Subcutaneous abdominal adipose tissue (tissue), 5 donors: ENCODE measurements at regions not wholly inside any gene's neighbourhood (a gene's known extent, or its start where the extent isn't known, plus 50 kb on each side); places are given as distances from the start of the nearest gene placed in this dataset.

Experiments used
- H3K27ac ChIP-seq: one replicate; pipeline ENCODE4 v1.7.0; 2013; ENCODE audit warnings: low read depth, mild to moderate bottlenecking, inconsistent platforms, low read length, moderate library complexity
- H3K27me3 ChIP-seq, 5 donors: one replicate each; pipeline ENCODE4 v1.7.0; 2013; ENCODE audit warnings: low read length in 5 of 5, inconsistent platforms in 1 of 5; ENCODE audit not compliant: control insufficient read depth in 5 of 5, insufficient read depth in 4 of 5
- H3K36me3 ChIP-seq, 5 donors: one replicate each; pipeline ENCODE4 v1.7.0; 2013; ENCODE audit warnings: low read length in 5 of 5; ENCODE audit not compliant: control insufficient read depth in 5 of 5, insufficient read depth in 5 of 5
- H3K4me1 ChIP-seq, 5 donors: one replicate each; pipeline ENCODE4 v1.7.0; 2013; ENCODE audit warnings: low read length in 5 of 5, mild to moderate bottlenecking in 3 of 5, moderate library complexity in 1 of 5; ENCODE audit not compliant: control insufficient read depth in 5 of 5, insufficient read depth in 5 of 5
- H3K4me3 ChIP-seq, 5 donors: one replicate each; pipeline ENCODE4 v1.7.0; 2013; ENCODE audit warnings: low read length in 5 of 5, low read depth in 1 of 5
- H3K9ac ChIP-seq, 5 donors: one replicate each; pipeline ENCODE4 v1.7.0; 2013; ENCODE audit warnings: low read length in 5 of 5, mild to moderate bottlenecking in 4 of 5, moderate library complexity in 3 of 5
- H3K9me3 ChIP-seq, 5 donors: one replicate each; pipeline ENCODE4 v1.7.0; 2013; ENCODE audit warnings: low read length in 5 of 5; ENCODE audit not compliant: control insufficient read depth in 5 of 5
- donor health status: healthy.
- donor health status: healthy.
- donor health status: healthy.
- donor health status: healthy.
- donor health status: healthy.

GRCh38 chr1:194080826-194081225, 894.4 kb upstream of the B3GALT2 start:
- Histone ChIP-seq H3K9ac (no peak overlapping the region), H3K36me3 (no peaks in the 10 kb centered on the region), H3K27ac (no peak overlapping the region), H3K4me3 (no peak overlapping the region), H3K9me3 (no peaks in the 10 kb centered on the region), H3K27me3 (no peaks in the 10 kb centered on the region), H3K4me1 (no peaks in the 10 kb centered on the region)

DNA sequence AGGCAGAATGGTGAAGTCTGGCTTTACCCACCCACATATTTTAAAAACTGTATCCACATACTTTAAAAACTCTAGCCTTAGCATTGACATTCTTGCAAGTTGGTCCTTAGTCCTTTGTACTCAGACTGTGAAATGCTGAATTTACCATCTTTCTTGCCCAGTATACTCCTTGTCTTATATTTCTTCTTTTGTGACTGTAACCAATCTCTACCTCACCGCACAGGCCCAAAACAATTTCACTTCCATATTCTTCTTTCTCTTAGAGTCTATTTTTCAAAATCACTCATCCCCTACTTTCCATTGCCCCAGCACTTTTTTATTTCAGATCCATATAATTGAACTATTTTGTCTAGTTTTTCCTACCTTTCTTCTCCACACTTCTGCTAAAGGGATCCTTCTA, 892.4 kb upstream of the B3GALT2 start:
- no peaks in the 10 kb centered on the region for H3K9me3 ChIP-seq
- no peak overlapping the region for H3K4me3 ChIP-seq
- H3K9ac ChIP-seq: no peak overlapping the region
- no peaks in the 10 kb centered on the region for H3K27me3 ChIP-seq
- no peaks in the 10 kb centered on the region for H3K36me3 ChIP-seq
- no peaks in the 10 kb centered on the region for H3K4me1 ChIP-seq
- H3K27ac ChIP-seq: no peak overlapping the region

- Histone ChIP-seq H3K27ac (no peak overlapping the region), H3K27me3 (no peaks in the 10 kb centered on the region), H3K9me3 (no peaks in the 10 kb centered on the region), H3K36me3 (no peaks in the 10 kb centered on the region), H3K4me3 (no peak overlapping the region), H3K9ac (no peak overlapping the region), H3K4me1 (no peaks in the 10 kb centered on the region)
These were observed 890.2 kb upstream of the B3GALT2 start for GRCh38 chr1:194076646-194077045.

GRCh38 chr1:194073833-194074232, 887.4 kb upstream of the B3GALT2 start:
- H3K9ac ChIP-seq: no peak overlapping the region
- peaks cover 0 to 9% (median 7%) of the 10 kb centered on the region in 5 donors for H3K4me1 ChIP-seq
- no peaks in the 10 kb centered on the region for H3K36me3 ChIP-seq
- H3K9me3 ChIP-seq: no peaks in the 10 kb centered on the region
- no peaks in the 10 kb centered on the region for H3K27me3 ChIP-seq
- no peak overlapping the region for H3K4me3 ChIP-seq
- H3K27ac ChIP-seq: no peak overlapping the region

DNA sequence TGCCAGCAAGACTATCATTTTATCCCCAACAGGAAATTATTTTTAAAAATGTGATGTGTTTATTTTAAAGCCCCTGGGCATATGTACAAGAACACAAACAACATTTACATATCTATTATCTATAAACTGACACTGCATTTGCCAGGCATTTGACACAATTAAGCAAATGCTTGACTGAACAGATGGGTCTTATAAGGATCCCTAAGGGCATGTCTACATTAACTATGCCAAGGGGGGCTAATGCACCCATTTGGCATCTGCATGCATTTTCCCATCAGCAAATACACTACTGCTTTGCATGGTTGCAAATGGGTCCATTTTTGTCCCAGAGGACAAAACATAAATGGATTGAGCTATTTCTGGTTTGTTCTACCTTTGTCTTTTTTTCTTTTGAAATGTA, 884.8 kb upstream of the B3GALT2 start:
- Histone ChIP-seq H3K9ac (no peak overlapping the region), H3K36me3 (no peaks in the 10 kb centered on the region), H3K27ac (no peak overlapping the region), H3K4me3 (no peak overlapping the region), H3K9me3 (no peaks in the 10 kb centered on the region), H3K27me3 (no peaks in the 10 kb centered on the region), H3K4me1 (peaks cover 0 to 14% (median 9%) of the 10 kb centered on the region in 5 donors)

GRCh38 chr1:194069831-194070218, 883.4 kb upstream of the B3GALT2 start:
- Histone ChIP-seq H3K4me1 (peaks cover 0 to 14% (median 9%) of the 10 kb centered on the region in 5 donors), H3K4me3 (no peak overlapping the region), H3K9ac (no peak overlapping the region), H3K27me3 (no peaks in the 10 kb centered on the region), H3K9me3 (no peaks in the 10 kb centered on the region), H3K27ac (no peak overlapping the region), H3K36me3 (no peaks in the 10 kb centered on the region)

GRCh38 chr1:194069168-194069830, 882.9 kb upstream of the B3GALT2 start:
- Histone ChIP-seq H3K9me3 (no peaks in the 10 kb centered on the region), H3K27ac (no peak overlapping the region), H3K36me3 (no peaks in the 10 kb centered on the region), H3K4me3 (no peak overlapping the region), H3K9ac (no peak overlapping the region), H3K27me3 (no peaks in the 10 kb centered on the region), H3K4me1 (peaks cover 0 to 14% (median 9%) of the 10 kb centered on the region in 5 donors)

DNA sequence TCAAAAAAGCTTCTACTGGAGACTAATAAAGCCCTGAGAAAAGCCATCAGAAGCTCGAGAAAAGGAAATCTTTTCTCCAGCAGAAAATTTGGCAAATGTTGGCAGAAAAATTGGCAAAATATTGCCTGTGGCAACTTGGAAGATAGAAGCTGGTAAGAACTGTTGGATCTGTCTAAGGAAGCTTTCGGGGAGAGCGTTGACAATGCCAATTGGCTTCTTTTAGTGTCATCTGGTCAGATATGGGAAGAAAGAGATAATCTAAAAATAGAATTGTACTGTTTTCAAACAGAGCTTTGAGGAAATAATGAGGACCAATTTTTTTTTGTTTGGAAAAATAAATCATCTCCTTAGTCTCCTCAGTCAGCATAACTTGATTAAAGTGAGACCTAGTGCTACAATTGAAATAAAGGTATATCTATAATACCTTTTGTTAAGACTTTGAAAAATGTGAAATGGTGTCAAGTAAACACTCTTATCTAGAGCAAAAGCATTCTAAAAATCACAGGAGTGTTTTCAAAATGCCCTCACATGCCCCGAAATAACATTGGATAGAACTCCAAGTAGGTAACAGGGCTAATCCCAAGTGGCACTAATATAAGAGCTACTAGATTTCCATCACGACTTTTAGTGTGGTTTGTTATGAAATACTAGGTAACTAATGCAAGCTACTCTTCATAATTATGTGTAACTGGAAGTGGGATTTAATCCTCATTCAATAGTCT, 882.2 kb upstream of the B3GALT2 start:
- Histone ChIP-seq H3K27ac (no peak overlapping the region), H3K36me3 (no peaks in the 10 kb centered on the region), H3K4me3 (no peak overlapping the region), H3K9me3 (no peaks in the 10 kb centered on the region), H3K27me3 (no peaks in the 10 kb centered on the region), H3K4me1 (peaks cover 0 to 14% (median 9%) of the 10 kb centered on the region in 5 donors), H3K9ac (no peak overlapping the region)

GRCh38 chr1:194067772-194068171, 881.4 kb upstream of the B3GALT2 start:
- H3K27me3 ChIP-seq: no peaks in the 10 kb centered on the region
- H3K4me1 ChIP-seq: peaks cover 0 to 14% (median 9%) of the 10 kb centered on the region in 5 donors
- H3K27ac ChIP-seq: no peak overlapping the region
- no peak overlapping the region for H3K9ac ChIP-seq
- no peaks in the 10 kb centered on the region for H3K36me3 ChIP-seq
- H3K9me3 ChIP-seq: no peaks in the 10 kb centered on the region
- no peak overlapping the region for H3K4me3 ChIP-seq

GRCh38 chr1:194062962-194063361, 876.5 kb upstream of the B3GALT2 start:
- Histone ChIP-seq H3K4me3 (no peak overlapping the region), H3K27me3 (no peaks in the 10 kb centered on the region), H3K36me3 (no peaks in the 10 kb centered on the region), H3K9me3 (no peaks in the 10 kb centered on the region), H3K4me1 (no peaks in the 10 kb centered on the region), H3K27ac (no peak overlapping the region), H3K9ac (no peak overlapping the region)
